IPS-15b (cell line): ENCODE measurements at regions not wholly inside any gene's neighbourhood (a gene's known extent, or its start where the extent isn't known, plus 50 kb on each side); places are given as distances from the start of the nearest gene placed in this dataset.

Source experiments
- H3K27me3 ChIP-seq: one replicate; pipeline ENCODE4 v1.6.1; 2013; ENCODE audit warnings: low read length; ENCODE audit not compliant: control insufficient read depth, insufficient read depth
- H3K36me3 ChIP-seq: one replicate; pipeline ENCODE4 v1.6.1; 2013; ENCODE audit warnings: low read length; ENCODE audit not compliant: control insufficient read depth, insufficient read depth
- H3K4me1 ChIP-seq: one replicate; pipeline ENCODE4 v1.6.1; 2013; ENCODE audit warnings: mild to moderate bottlenecking, low read length; ENCODE audit not compliant: control insufficient read depth, insufficient read depth
- H3K4me3 ChIP-seq: one replicate; pipeline ENCODE4 v1.5.1; 2013; ENCODE audit warnings: low read depth, low read length
- H3K9ac ChIP-seq: one replicate; pipeline ENCODE4 v1.6.1; 2013; ENCODE audit warnings: low read depth, mild to moderate bottlenecking, low read length
- H3K9me3 ChIP-seq: one replicate; pipeline ENCODE4 v1.6.1; 2013; ENCODE audit warnings: mild to moderate bottlenecking, low read length; ENCODE audit not compliant: control insufficient read depth, insufficient read depth

DNA sequence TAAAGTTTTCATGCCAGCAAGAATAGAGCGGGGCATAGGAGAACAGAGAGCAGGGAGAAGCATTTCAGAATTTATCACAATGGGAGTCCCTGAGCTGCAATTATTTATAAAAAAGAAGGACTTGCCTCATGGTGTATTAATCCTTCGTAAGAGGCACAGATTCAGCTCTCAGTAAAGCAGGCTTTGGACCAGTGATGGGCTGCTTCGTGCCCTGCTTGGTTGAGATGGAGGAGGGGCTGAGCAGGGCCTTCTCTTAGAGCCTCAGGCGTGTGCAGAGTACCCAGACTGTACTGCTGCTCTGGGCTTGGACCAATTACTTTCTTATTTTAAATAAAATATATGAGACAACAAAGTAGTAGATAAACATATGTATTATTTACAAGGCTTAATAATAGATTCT lies 265.7 kb upstream of the SLC10A2 start:
- H3K27me3 ChIP-seq = no peaks in the 10 kb centered on the region
- H3K9ac ChIP-seq = no peak overlapping the region
- H3K4me3 ChIP-seq = no peak overlapping the region
- H3K36me3 ChIP-seq = no peaks in the 10 kb centered on the region
- H3K9me3 ChIP-seq = no peaks in the 10 kb centered on the region
- H3K4me1 ChIP-seq = no peaks in the 10 kb centered on the region

DNA sequence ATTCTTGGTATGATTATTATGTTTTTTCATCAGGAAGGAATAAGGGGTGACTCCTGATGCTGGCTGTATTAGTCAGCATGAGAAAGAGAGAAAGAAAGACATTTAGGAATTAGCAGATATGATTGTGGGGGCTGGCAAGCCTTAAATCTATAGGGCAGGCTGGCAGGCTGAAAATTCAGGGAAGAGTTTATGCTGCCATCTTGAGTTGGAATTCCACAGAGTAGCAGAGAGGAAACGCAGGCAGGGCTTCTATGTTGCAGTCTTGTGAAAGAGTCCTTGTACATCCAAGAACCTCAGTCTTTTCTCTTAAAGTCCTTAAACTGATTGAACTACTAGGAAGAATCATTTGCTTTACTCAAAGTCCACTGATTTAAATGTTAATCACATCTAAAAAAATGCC lies 262.7 kb upstream of the SLC10A2 start:
- Histone ChIP-seq H3K36me3 (no peaks in the 10 kb centered on the region), H3K4me1 (no peaks in the 10 kb centered on the region), H3K9me3 (no peaks in the 10 kb centered on the region), H3K9ac (no peak overlapping the region), H3K27me3 (no peaks in the 10 kb centered on the region), H3K4me3 (no peak overlapping the region)

DNA sequence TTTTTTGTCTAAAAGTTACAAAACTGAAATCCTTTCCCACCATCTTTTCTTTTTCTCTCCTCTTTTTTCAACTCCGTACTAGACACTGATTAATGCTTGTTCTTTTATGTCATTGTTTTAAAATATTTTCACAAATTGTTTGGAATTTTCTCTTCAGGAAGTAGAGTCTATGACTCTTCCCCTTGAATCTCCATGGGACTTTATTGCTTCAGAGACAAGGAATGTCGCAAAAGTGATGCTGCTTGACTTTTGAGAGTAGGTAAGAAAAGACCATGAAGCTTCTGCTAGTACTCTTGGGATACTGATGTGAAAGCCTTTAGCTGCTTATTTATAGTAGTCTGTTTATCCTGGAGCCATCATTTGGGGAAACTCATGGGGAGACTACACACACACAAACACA lies 260.1 kb upstream of the SLC10A2 start:
- Histone ChIP-seq H3K27me3 (no peaks in the 10 kb centered on the region), H3K36me3 (no peaks in the 10 kb centered on the region), H3K9ac (no peak overlapping the region), H3K4me3 (no peak overlapping the region), H3K9me3 (no peaks in the 10 kb centered on the region), H3K4me1 (no peaks in the 10 kb centered on the region)

DNA sequence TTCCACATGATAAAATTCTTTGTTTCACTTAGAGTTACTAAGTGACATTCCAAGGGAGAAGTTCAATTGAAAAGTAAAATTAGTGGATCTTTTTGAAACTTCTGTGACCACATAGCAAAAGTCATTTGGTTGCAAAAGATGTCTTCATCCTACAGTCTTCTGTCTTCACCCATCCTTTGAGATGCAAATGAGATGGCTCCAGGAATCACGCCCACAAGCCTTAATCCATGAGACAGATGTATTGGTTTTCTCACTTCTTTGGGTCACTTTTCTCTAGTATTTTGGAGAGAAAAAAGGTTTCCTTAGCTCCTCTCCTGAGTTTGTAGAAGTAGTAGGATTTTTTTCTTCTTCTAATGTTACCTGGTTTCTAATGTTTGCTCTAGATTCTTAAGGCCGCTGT lies 259.5 kb upstream of the SLC10A2 start:
- Histone ChIP-seq H3K9me3 (no peaks in the 10 kb centered on the region), H3K27me3 (no peaks in the 10 kb centered on the region), H3K4me3 (no peak overlapping the region), H3K36me3 (no peaks in the 10 kb centered on the region), H3K9ac (no peak overlapping the region), H3K4me1 (no peaks in the 10 kb centered on the region)

DNA sequence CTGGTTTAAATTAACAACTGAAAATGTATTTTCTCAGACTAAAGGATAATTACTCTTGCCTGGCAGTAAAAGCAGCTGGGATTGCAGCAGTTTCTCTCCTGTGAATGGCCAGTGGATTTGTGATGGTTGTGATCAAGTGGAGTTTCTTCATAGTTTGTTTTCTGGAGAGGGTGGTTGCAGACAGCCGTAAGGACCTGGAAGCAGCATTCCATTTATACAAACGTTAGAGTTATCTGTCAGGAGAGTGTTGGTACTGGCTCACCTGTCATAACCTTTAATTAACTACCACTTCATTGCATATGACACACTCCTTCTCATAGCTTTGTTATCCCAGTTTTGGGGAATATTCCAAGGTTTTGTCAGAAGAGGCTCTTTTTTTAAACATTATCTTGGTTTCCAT lies 258.4 kb upstream of the SLC10A2 start:
- no peaks in the 10 kb centered on the region for H3K4me1 ChIP-seq
- H3K36me3 ChIP-seq = no peaks in the 10 kb centered on the region
- H3K27me3 ChIP-seq = no peaks in the 10 kb centered on the region
- no peak overlapping the region for H3K9ac ChIP-seq
- no peak overlapping the region for H3K4me3 ChIP-seq
- H3K9me3 ChIP-seq = no peaks in the 10 kb centered on the region

DNA sequence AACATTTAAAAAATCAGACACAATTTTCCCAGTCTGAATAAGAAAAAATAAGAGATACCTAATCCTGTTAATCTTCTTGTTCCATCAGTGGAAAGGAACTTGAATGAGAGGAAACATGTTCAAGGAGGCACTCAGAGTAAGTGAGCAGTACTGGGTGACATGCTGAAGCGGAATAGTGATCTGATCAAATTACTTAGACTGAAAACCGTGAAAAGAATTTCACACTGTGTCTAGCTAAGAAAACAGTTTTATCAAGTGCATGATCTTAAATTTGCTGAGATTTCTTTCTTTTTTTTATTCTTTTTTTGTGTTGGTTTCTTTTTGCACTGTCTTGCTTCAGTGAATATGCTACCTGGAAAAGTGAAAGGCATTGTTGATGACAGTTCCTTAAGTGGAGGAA lies 249.5 kb upstream of the SLC10A2 start:
- H3K27me3 ChIP-seq = no peaks in the 10 kb centered on the region
- H3K36me3 ChIP-seq = no peaks in the 10 kb centered on the region
- H3K9me3 ChIP-seq = no peaks in the 10 kb centered on the region
- H3K9ac ChIP-seq = no peak overlapping the region
- no peaks in the 10 kb centered on the region for H3K4me1 ChIP-seq
- no peak overlapping the region for H3K4me3 ChIP-seq

DNA sequence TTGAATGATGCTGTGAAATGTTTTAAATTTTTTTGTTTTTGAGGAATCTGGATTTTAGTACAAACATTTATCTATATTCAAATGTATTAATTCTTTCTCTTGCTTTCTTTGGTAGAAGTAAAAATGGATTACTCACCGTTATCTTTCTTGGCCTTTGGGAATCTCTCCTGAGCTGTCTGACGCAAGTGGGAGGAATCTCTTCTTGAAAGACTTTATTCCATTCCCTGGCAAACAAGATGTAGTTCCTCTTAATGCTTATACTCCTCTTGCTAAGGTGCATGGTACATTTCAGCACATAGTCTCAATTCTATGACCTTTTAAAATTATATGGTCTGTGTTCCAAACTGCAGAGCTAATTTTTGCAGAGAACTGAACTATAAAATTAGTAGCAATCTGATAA lies 246.2 kb upstream of the SLC10A2 start:
- Histone ChIP-seq H3K36me3 (no peaks in the 10 kb centered on the region), H3K4me1 (no peaks in the 10 kb centered on the region), H3K4me3 (no peak overlapping the region), H3K9me3 (no peaks in the 10 kb centered on the region), H3K27me3 (no peaks in the 10 kb centered on the region), H3K9ac (no peak overlapping the region)

DNA sequence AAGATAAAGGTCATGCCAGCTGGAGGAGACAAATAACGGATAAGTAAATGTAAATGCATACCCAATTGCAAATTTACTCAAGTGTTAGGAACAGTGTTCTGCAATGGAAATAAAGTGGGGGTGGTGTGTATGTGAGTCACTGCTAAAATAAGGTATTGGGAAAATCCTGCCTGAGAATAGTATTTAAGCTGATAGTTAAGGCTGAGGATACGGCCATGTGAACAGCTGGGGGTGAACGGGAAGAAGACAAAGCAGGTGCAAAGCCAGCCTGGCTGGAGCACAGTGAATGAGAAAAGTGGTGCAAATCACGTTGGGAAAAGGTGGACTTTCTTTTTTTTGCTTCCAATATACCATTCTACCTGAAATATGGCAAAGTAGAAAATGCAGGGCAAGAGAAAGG lies 242.4 kb upstream of the SLC10A2 start:
- H3K9me3 ChIP-seq = no peaks in the 10 kb centered on the region
- H3K27me3 ChIP-seq = no peaks in the 10 kb centered on the region
- no peak overlapping the region for H3K9ac ChIP-seq
- H3K36me3 ChIP-seq = no peaks in the 10 kb centered on the region
- H3K4me1 ChIP-seq = no peaks in the 10 kb centered on the region
- H3K4me3 ChIP-seq = no peak overlapping the region

DNA sequence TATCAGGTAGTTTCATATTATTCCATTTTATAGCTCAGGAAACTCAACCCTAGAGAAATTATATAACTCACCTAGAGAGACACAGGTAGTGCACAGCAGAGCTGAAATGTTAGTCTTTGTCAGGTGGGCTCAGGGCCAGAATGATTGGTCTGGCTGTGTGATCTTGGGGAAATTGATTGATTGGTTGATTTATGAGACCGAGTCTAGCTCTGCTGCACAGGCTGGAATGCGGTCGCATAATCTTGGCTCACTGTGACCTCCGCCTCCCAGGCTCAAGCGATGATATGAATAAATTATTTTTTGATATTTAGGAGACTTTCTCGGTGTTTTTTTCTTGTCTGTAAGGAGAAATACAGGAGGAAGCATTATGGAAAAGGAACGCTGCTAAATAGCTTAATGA lies 239.9 kb upstream of the SLC10A2 start:
- no peak overlapping the region for H3K9ac ChIP-seq
- no peak overlapping the region for H3K4me3 ChIP-seq
- no peaks in the 10 kb centered on the region for H3K27me3 ChIP-seq
- no peaks in the 10 kb centered on the region for H3K36me3 ChIP-seq
- H3K4me1 ChIP-seq = no peaks in the 10 kb centered on the region
- H3K9me3 ChIP-seq = no peaks in the 10 kb centered on the region

DNA sequence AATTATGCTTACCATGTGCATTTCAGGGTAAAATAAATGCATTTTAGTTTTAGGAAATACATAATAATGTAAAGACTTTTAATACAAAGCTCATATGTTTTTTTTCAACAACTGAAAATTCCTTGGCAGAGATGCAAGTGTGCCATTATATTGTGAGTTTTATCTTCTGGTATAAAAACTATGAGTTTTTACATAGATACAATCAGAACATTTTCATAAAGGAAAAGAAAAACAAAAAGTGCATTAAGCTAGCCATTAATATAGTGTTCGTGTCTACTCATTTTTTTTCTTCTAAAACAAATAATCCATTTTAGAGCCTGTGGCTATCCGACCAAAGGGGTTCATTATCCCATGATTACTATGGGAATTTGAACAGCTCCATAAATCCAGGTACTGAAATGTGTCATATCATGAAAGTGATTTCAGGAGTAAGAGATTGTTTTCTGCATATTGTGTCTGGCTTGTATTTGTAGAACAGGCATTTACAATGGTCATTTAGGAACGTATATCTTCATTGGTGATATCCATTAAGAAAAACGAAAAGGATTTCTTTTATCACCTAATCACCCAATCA lies 236.9 kb upstream of the SLC10A2 start:
- Histone ChIP-seq H3K36me3 (no peaks in the 10 kb centered on the region), H3K9ac (no peak overlapping the region), H3K4me1 (no peaks in the 10 kb centered on the region), H3K27me3 (no peaks in the 10 kb centered on the region), H3K4me3 (no peak overlapping the region), H3K9me3 (no peaks in the 10 kb centered on the region)

DNA sequence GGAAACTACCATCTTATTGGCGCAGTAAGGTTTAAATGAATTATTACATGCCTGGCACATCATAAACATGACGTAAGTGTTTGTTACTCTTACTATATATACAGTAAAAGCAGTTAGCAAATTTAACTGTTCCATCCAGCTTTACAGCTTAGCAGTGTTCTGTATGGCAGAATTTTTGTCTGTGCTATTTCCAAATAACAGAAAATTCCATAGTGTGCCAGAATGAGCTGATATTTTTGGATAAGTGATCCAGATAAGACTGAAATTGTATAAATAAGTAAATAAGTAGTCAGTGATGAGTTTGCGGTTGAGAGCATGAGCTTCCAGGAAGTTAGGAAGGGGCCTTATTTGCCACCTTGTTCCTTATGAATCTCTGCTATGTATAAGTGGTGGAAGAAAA lies 236.5 kb upstream of the SLC10A2 start:
- Histone ChIP-seq H3K27me3 (no peaks in the 10 kb centered on the region), H3K4me1 (no peaks in the 10 kb centered on the region), H3K9ac (no peak overlapping the region)

DNA sequence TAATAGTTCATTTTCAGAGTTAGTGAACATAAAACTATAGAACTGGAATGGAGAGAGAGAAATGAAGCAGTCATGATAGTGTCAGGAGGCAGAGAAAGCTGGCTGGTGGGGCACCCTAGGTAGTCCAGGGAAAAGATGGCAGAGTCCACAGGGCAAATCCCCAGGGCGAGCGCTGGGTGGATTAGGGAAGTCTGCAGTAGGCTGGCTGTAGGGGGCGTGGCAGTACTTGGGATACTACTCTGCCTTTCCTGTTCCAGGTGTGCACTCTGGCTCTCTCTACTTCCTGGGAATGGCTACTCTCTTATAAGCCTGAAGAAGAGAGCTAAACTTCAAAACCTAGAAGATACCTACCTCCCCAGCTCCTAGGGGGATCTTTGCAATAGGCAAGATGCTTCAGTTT lies 232.9 kb upstream of the SLC10A2 start:
- Histone ChIP-seq H3K4me3 (no peak overlapping the region), H3K9me3 (no peaks in the 10 kb centered on the region), H3K4me1 (no peaks in the 10 kb centered on the region), H3K27me3 (no peaks in the 10 kb centered on the region), H3K36me3 (no peaks in the 10 kb centered on the region), H3K9ac (no peak overlapping the region)

More for the DNA sequence above, 236.5 kb upstream of the SLC10A2 start:
- H3K9me3 ChIP-seq = no peaks in the 10 kb centered on the region
- H3K4me3 ChIP-seq = no peak overlapping the region
- H3K36me3 ChIP-seq = no peaks in the 10 kb centered on the region

DNA sequence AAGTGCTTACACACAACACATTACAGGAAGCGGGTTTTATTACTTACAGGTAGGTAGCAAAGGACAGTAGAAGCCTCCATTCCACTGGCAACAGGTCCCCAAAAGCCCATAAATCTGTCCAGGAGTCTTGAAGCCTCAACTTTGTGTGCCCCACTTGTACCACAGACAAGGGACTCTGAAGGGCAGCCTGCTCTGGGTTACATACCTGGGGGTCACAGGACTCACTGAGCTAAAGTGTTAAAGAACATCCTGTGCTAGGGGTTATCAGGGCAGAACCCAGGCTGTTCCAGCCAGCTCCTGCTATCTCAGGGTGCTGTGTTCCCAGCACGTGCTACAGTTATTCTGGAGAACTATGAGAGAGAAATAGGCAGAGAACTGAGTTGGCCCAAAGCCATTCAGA lies 230.9 kb upstream of the SLC10A2 start:
- Histone ChIP-seq H3K4me3 (no peak overlapping the region), H3K9ac (no peak overlapping the region), H3K4me1 (peaks cover 1% of the 10 kb centered on the region), H3K9me3 (no peaks in the 10 kb centered on the region), H3K27me3 (no peaks in the 10 kb centered on the region), H3K36me3 (no peaks in the 10 kb centered on the region)
